IMR-90 (cell line): ENCODE measurements at regions not wholly inside any gene's neighbourhood (a gene's known extent, or its start where the extent isn't known, plus 50 kb on each side); places are given as distances from the start of the nearest gene placed in this dataset.

Experiments used
- BHLHE40 ChIP-seq: fragments of 150-350 bp; IDR thresholded peaks from 2 replicates; pipeline ENCODE4 v1.6.1; 2016; ENCODE audit warnings: mild to moderate bottlenecking, low read depth, low read length
- FOS ChIP-seq: fragments of 150-350 bp; IDR thresholded peaks from 2 replicates; pipeline ENCODE4 v1.6.1; 2016; ENCODE audit warnings: low read depth, low read length
- MXI1 ChIP-seq: IDR thresholded peaks from 2 replicates; pipeline ENCODE4 v1.6.1; 2012; ENCODE audit warnings: low read depth, mild to moderate bottlenecking, low read length, moderate library complexity, borderline replicate concordance
- NFE2L2 ChIP-seq: fragments of 150-350 bp; IDR thresholded peaks from 2 replicates; pipeline ENCODE4 v1.6.1; 2016; ENCODE audit warnings: low read depth, mild to moderate bottlenecking, low read length
- POLR2A ChIP-seq: IDR thresholded peaks from 2 replicates; pipeline ENCODE4 v1.6.1; 2012; ENCODE audit warnings: mild to moderate bottlenecking, low read depth, low read length
- RAD21 ChIP-seq: IDR thresholded peaks from 2 replicates; pipeline ENCODE4 v1.6.1; 2012; ENCODE audit warnings: low read length, improper control_type of control experiment
- RCOR1 ChIP-seq: IDR thresholded peaks from 2 replicates; pipeline ENCODE4 v1.6.1; 2012; ENCODE audit warnings: mild to moderate bottlenecking, low read length, improper control_type of control experiment; ENCODE audit not compliant: insufficient replicate concordance
- SMC3 ChIP-seq: fragments of 150-350 bp; IDR thresholded peaks from 2 replicates; pipeline ENCODE4 v1.6.1; 2016; ENCODE audit warnings: low read depth, mild to moderate bottlenecking, antibody characterized with exemption, low read length, moderate library complexity
- USF2 ChIP-seq: fragments of 150-350 bp; IDR thresholded peaks from 2 replicates; pipeline ENCODE4 v1.6.1; 2017; ENCODE audit warnings: mild to moderate bottlenecking, antibody characterized with exemption, low read length, low read depth
- TF ChIP-seq, protein P1 (sequence below): conservative IDR thresholded peaks from 2 replicates; pipeline ENCODE4 v1.5.1; 2012; ENCODE audit warnings: mild to moderate bottlenecking, low read depth, low read length, improper control_type of control experiment

DNA sequence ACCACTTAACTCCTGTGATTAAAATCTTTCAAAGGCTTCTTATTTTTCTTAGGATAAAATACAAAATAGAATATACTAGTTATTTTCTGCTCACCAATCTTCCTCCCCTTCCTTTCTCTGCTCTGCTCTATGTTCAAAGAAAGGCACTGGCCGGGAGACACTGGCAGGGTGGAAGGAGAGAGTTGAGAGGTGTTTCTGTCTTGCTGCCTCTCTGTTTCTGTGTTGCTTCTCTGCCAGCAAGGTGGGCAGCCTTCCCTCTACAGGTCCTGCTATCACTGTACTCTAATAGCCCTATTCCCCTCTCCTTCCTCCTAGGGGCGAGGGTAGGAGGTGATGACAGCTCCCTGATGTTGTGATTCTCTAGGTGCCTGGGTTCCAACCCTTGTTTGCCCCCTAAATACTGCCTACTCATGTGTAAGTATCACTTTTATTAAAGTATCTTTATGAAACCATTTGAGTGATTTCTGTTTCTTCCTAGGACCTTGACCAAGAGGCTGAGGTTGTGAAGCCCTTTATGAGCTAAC, 515.1 kb downstream of the TLE4 start:
- TF ChIP-seq, protein P1, sequence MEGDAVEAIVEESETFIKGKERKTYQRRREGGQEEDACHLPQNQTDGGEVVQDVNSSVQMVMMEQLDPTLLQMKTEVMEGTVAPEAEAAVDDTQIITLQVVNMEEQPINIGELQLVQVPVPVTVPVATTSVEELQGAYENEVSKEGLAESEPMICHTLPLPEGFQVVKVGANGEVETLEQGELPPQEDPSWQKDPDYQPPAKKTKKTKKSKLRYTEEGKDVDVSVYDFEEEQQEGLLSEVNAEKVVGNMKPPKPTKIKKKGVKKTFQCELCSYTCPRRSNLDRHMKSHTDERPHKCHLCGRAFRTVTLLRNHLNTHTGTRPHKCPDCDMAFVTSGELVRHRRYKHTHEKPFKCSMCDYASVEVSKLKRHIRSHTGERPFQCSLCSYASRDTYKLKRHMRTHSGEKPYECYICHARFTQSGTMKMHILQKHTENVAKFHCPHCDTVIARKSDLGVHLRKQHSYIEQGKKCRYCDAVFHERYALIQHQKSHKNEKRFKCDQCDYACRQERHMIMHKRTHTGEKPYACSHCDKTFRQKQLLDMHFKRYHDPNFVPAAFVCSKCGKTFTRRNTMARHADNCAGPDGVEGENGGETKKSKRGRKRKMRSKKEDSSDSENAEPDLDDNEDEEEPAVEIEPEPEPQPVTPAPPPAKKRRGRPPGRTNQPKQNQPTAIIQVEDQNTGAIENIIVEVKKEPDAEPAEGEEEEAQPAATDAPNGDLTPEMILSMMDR = no peak
- TF ChIP-seq POLR2A (no peak), MXI1 (no peak), USF2 (no peak), FOS (no peak), RCOR1 (no peak), BHLHE40 (no peak), SMC3 (no peak), NFE2L2 (no peak), RAD21 (no peak)
